22Rv1 (cell line): ENCODE measurements at regions not wholly inside any gene's neighbourhood (a gene's known extent, or its start where the extent isn't known, plus 50 kb on each side); places are given as distances from the start of the nearest gene placed in this dataset.

ENCODE experiments used
- ZFX ChIP-seq: fragments of 450-650 bp; IDR thresholded peaks from 2 replicates; pipeline ENCODE4 v1.6.1; 2017; ENCODE audit warnings: antibody characterized with exemption, borderline replicate concordance
- TF ChIP-seq, protein P1 (sequence below): fragments of 450-650 bp; IDR thresholded peaks from 2 replicates; pipeline ENCODE4 v1.5.1; 2017; ENCODE audit warnings: mild to moderate bottlenecking

DNA sequence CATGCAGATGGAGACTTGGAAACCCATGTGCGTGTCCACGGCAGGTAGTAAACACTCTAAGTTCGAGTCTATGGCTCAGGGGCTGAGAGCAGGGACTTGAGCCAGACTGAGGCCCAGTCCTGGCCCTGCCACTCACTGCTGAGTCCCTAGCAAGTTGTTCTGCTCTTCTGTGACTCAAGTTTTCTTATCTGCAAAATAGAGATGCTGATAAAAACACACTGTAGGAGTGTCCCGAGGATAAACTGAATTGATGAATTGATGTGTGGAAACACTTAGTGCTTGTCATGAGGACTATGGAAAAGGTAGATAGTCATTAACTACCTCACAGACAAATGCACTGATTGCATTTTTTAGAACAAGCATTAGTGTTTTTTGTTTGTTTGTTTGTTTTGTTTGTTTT lies 73.2 kb downstream of the BOLA3 start:
- TF ChIP-seq, protein P1, sequence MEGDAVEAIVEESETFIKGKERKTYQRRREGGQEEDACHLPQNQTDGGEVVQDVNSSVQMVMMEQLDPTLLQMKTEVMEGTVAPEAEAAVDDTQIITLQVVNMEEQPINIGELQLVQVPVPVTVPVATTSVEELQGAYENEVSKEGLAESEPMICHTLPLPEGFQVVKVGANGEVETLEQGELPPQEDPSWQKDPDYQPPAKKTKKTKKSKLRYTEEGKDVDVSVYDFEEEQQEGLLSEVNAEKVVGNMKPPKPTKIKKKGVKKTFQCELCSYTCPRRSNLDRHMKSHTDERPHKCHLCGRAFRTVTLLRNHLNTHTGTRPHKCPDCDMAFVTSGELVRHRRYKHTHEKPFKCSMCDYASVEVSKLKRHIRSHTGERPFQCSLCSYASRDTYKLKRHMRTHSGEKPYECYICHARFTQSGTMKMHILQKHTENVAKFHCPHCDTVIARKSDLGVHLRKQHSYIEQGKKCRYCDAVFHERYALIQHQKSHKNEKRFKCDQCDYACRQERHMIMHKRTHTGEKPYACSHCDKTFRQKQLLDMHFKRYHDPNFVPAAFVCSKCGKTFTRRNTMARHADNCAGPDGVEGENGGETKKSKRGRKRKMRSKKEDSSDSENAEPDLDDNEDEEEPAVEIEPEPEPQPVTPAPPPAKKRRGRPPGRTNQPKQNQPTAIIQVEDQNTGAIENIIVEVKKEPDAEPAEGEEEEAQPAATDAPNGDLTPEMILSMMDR = no peak
- no peak for TF ChIP-seq ZFX
